ENCODE measurements at regions not wholly inside any gene's neighbourhood (a gene's known extent, or its start where the extent isn't known, plus 50 kb on each side); places are given as distances from the start of the nearest gene placed in this dataset.

- no peaks in the 10 kb centered on the region for H3K36me3 ChIP-seq (ENCODE audit: control insufficient read depth in 1 of 2, insufficient read depth in 2 of 2, low read length in 2 of 2)
- no peak overlapping the region for H3K27ac ChIP-seq (ENCODE audit: low read depth, low read length)
- ChIA-PET CTCF (no interaction called here), RAD21 (ENCODE audit: low non-redundant PET in 1 of 2, low total read pairs in 2 of 2, uncharacterized antibody in 2 of 2, unreplicated experiment in 2 of 2) (no interaction called here), POLR2A (no interaction called here)
- no peak overlapping the region for H3K4me3 ChIP-seq (replicated peaks in 1 of 2; ENCODE audit: low read depth in 1 of 2, low read length in 2 of 2)
- H3K4me2 ChIP-seq (ENCODE audit: low read length): no peak overlapping the region
- H3K9ac ChIP-seq (ENCODE audit: low read length): no peak overlapping the region
- no peaks in the 10 kb centered on the region for H3K79me2 ChIP-seq (ENCODE audit: insufficient read depth, low read length)
- H3K9me2 ChIP-seq (ENCODE audit: insufficient read depth): no peaks in the 10 kb centered on the region
- no peak overlapping the region for H2AFZ ChIP-seq (ENCODE audit: low read depth, low read length, poor library complexity, severe bottlenecking)
- no peaks in the 10 kb centered on the region for H3K9me3 ChIP-seq (ENCODE audit: control insufficient read depth in 1 of 2, insufficient read depth in 1 of 2, low read depth in 1 of 2, low read length in 2 of 2)
- no TSS peak for BruUV-seq (replicated peaks)
- H3K27me3 ChIP-seq (ENCODE audit: insufficient read depth, low read length): no peaks in the 10 kb centered on the region
- ATAC-seq: no peak
- intact Hi-C loops (cut with micrococcal nuclease): no loop called here
- H4K20me1 ChIP-seq (ENCODE audit: insufficient read depth): no peaks in the 10 kb centered on the region
- no peak for TF ChIP-seq EZH2phosphoT487 (IDR thresholded peaks at IDR 0.05; ENCODE audit: borderline replicate concordance)
- TF ChIP-seq JUND (IDR thresholded peaks at IDR 0.05): no peak
- no peak for TF ChIP-seq CEBPB (IDR thresholded peaks at IDR 0.05; ENCODE audit: low read depth)
- TF ChIP-seq RAD21 (IDR thresholded peaks at IDR 0.05; ENCODE audit: low read depth): no peak
- no peak for TF ChIP-seq MAX (IDR thresholded peaks at IDR 0.05)
- no peak for TF ChIP-seq ZBTB33 (IDR thresholded peaks at IDR 0.05; ENCODE audit: extremely low read depth, insufficient replicate concordance, low read length)
- no peak for TF ChIP-seq YY1 (IDR thresholded peaks at IDR 0.05; ENCODE audit: extremely low read depth, insufficient replicate concordance, low read depth, low read length)
- no peak for TF ChIP-seq EZH2 (IDR thresholded peaks at IDR 0.05)
- DNase-seq (ENCODE audit: low read depth, low spot score): no peak
- no peaks in the 10 kb centered on the region for H3K4me1 ChIP-seq (ENCODE audit: control insufficient read depth in 1 of 2, insufficient read depth in 2 of 2, low read length in 2 of 2)
Observed at GRCh38 chr2:106336737-106337136, 131.5 kb downstream of the RGPD3 start.

GRCh38 chr2:106336108-106336507 is 132.1 kb downstream of the RGPD3 start:
- CTCF ChIA-PET: no interaction called here
- no peaks in the 10 kb centered on the region for H3K36me3 ChIP-seq (ENCODE audit: control insufficient read depth in 1 of 2, insufficient read depth in 2 of 2, low read length in 2 of 2)
- ATAC-seq (no peak), DNase-seq (ENCODE audit: low read depth, low spot score) (no peak)
- H3K79me2 ChIP-seq (ENCODE audit: insufficient read depth, low read length): no peaks in the 10 kb centered on the region
- H2AFZ ChIP-seq (ENCODE audit: low read depth, low read length, poor library complexity, severe bottlenecking): no peak overlapping the region
- POLR2A ChIA-PET: no interaction called here
- no peak overlapping the region for H3K4me2 ChIP-seq (ENCODE audit: low read length)
- no peak overlapping the region for H3K4me3 ChIP-seq (replicated peaks in 1 of 2; ENCODE audit: low read depth in 1 of 2, low read length in 2 of 2)
- H3K27me3 ChIP-seq (ENCODE audit: insufficient read depth, low read length): no peaks in the 10 kb centered on the region
- H3K27ac ChIP-seq (ENCODE audit: low read depth, low read length): no peak overlapping the region
- no peaks in the 10 kb centered on the region for H3K4me1 ChIP-seq (ENCODE audit: control insufficient read depth in 1 of 2, insufficient read depth in 2 of 2, low read length in 2 of 2)
- RAD21 ChIA-PET (ENCODE audit: low non-redundant PET in 1 of 2, low total read pairs in 2 of 2, uncharacterized antibody in 2 of 2, unreplicated experiment in 2 of 2): no interaction called here
- no peaks in the 10 kb centered on the region for H3K9me2 ChIP-seq (ENCODE audit: insufficient read depth)
- BruUV-seq (replicated peaks): no TSS peak
- H3K9me3 ChIP-seq (ENCODE audit: control insufficient read depth in 1 of 2, insufficient read depth in 1 of 2, low read depth in 1 of 2, low read length in 2 of 2): no peaks in the 10 kb centered on the region
- intact Hi-C loops (cut with micrococcal nuclease): no loop called here
- no peaks in the 10 kb centered on the region for H4K20me1 ChIP-seq (ENCODE audit: insufficient read depth)
- H3K9ac ChIP-seq (ENCODE audit: low read length): no peak overlapping the region
- no peak for TF ChIP-seq CBX3 (IDR thresholded peaks at IDR 0.05; ENCODE audit: low read depth)
- no peak for TF ChIP-seq CTCF (IDR thresholded peaks at IDR 0.05 in 2 of 3, conservative IDR thresholded peaks at IDR 0.05 in 1 of 3; ENCODE audit: borderline replicate concordance in 1 of 3, insufficient read depth in 1 of 3, low read depth in 2 of 3, low read length in 2 of 3)
- no peak for TF ChIP-seq EZH2phosphoT487 (IDR thresholded peaks at IDR 0.05; ENCODE audit: borderline replicate concordance)
- no peak for TF ChIP-seq ATF3 (IDR thresholded peaks at IDR 0.05)
- TF ChIP-seq SP1 (IDR thresholded peaks at IDR 0.05; ENCODE audit: low read depth): no peak
- no peak for TF ChIP-seq TCF7L2 (IDR thresholded peaks at IDR 0.05; ENCODE audit: borderline replicate concordance, extremely low read depth, insufficient read depth, insufficient read length)
- no peak for TF ChIP-seq SIN3A (IDR thresholded peaks at IDR 0.05; ENCODE audit: low read depth)
- no peak for TF ChIP-seq EZH2 (IDR thresholded peaks at IDR 0.05)
- TF ChIP-seq EGR1 (IDR thresholded peaks at IDR 0.05; ENCODE audit: low read depth): no peak
- no peak for TF ChIP-seq ZNF274 (IDR thresholded peaks at IDR 0.05; ENCODE audit: low read depth, low read length)
